HepG2 (cell line): ENCODE measurements at regions not wholly inside any gene's neighbourhood (a gene's known extent, or its start where the extent isn't known, plus 50 kb on each side); places are given as distances from the start of the nearest gene placed in this dataset.

Source experiments
- CEBPZ ChIP-seq: IDR thresholded peaks from 2 replicates; pipeline ENCODE4 v1.6.1; 2012; ENCODE audit warnings: low read length, improper control_type of control experiment
- ELF4 ChIP-seq: sonication (generic); formaldehyde crosslinking; IDR thresholded peaks from 2 replicates; pipeline ENCODE4 v1.5.0; 2020; ENCODE audit warnings: missing genetic modification reagents, mild to moderate bottlenecking, moderate library complexity, borderline replicate concordance
- FOXJ3 ChIP-seq: sonication (generic); formaldehyde crosslinking; IDR thresholded peaks from 2 replicates; pipeline ENCODE4 v1.4.0; 2020; ENCODE audit warnings: missing genetic modification reagents, mild to moderate bottlenecking, borderline replicate concordance
- NR1H2 ChIP-seq: sonication (generic); formaldehyde crosslinking; IDR thresholded peaks from 2 replicates; pipeline ENCODE4 v1.8.1; 2022; ENCODE audit warnings: low read depth, missing genetic modification reagents, borderline replicate concordance
- POLR2A ChIP-seq, 2 experiments: IDR thresholded peaks; 2 replicates each; pipeline ENCODE4 v1.6.1; 2011; ENCODE audit warnings: low read depth in 2 of 2, low read length in 2 of 2, mild to moderate bottlenecking in 1 of 2, moderate library complexity in 1 of 2; ENCODE audit not compliant: insufficient read depth in 1 of 2
- REL ChIP-seq: sonication (generic); formaldehyde crosslinking; conservative IDR thresholded peaks from 2 replicates; pipeline ENCODE4 v1.8.0; 2022; ENCODE audit warnings: mild to moderate bottlenecking, missing genetic modification reagents, moderate library complexity
- SCMH1 ChIP-seq: sonication (generic); formaldehyde crosslinking; IDR thresholded peaks from 2 replicates; pipeline ENCODE4 v1.9.0; 2021; ENCODE audit warnings: missing genetic modification reagents, mild to moderate bottlenecking, borderline replicate concordance
- TBP ChIP-seq: sonication (generic); formaldehyde crosslinking; IDR thresholded peaks from 2 replicates; pipeline ENCODE4 v1.5.0; 2020; ENCODE audit warnings: missing genetic modification reagents
- ZNF44 ChIP-seq: sonication (generic); formaldehyde crosslinking; IDR thresholded peaks from 2 replicates; pipeline ENCODE4 v1.5.1; 2020; ENCODE audit warnings: mild to moderate bottlenecking, missing genetic modification reagents
- ZNF446 ChIP-seq: sonication (generic); formaldehyde crosslinking; IDR thresholded peaks from 2 replicates; pipeline ENCODE4 v1.5.0; 2020; ENCODE audit warnings: mild to moderate bottlenecking, missing genetic modification reagents
- ZNF468 ChIP-seq: sonication (generic); formaldehyde crosslinking; IDR thresholded peaks from 2 replicates; pipeline ENCODE4 v1.8.0; 2022; ENCODE audit warnings: mild to moderate bottlenecking, moderate library complexity, missing genetic modification reagents

- TF ChIP-seq ELF4 (CRISPR knock-in tag) (no peak), ZNF468 (CRISPR knock-in tag) (no peak), ZNF446 (CRISPR knock-in tag) (no peak), NR1H2 (no peak), POLR2A (IDR thresholded peaks at IDR 0.05; ENCODE audit: insufficient read depth in 1 of 2, low read depth in 2 of 2, low read length in 2 of 2) (no peak), REL (CRISPR knock-in tag) (no peak), ZNF44 (CRISPR knock-in tag) (no peak), SCMH1 (CRISPR knock-in tag) (no peak), TBP (no peak), FOXJ3 (no peak), CEBPZ (no peak)
Observed at GRCh38 chr5:50325237-50325832, 115.8 kb downstream of the EMB start.
